ENCODE measurements at regions not wholly inside any gene's neighbourhood (a gene's known extent, or its start where the extent isn't known, plus 50 kb on each side); places are given as distances from the start of the nearest gene placed in this dataset.

- no peak overlapping the region for H3K4me3 ChIP-seq (ENCODE audit: control insufficient read depth, low read depth, low read length)
- DNase-seq (ENCODE audit: low read depth) = no peak
- TF ChIP-seq CTCF (conservative IDR thresholded peaks at IDR 0.05; ENCODE audit: control insufficient read depth, insufficient read depth, low read depth, low read length) = no peak
Observed at GRCh38 chr1:173285048-173285447, 77.9 kb upstream of the TNFSF4 start.

GRCh38 chr1:173287785-173288184, 80.7 kb upstream of the TNFSF4 start:
- DNase-seq (ENCODE audit: low read depth) = no peak
- H3K4me3 ChIP-seq (ENCODE audit: control insufficient read depth, low read depth, low read length) = no peak overlapping the region
- TF ChIP-seq CTCF (conservative IDR thresholded peaks at IDR 0.05; ENCODE audit: control insufficient read depth, insufficient read depth, low read depth, low read length) = no peak

- TF ChIP-seq CTCF (conservative IDR thresholded peaks at IDR 0.05; ENCODE audit: control insufficient read depth, insufficient read depth, low read depth, low read length) = no peak
- H3K4me3 ChIP-seq (ENCODE audit: control insufficient read depth, low read depth, low read length) = no peak overlapping the region
Observed at GRCh38 chr1:173293756-173294155, 86.6 kb upstream of the TNFSF4 start.

GRCh38 chr1:173294843-173295242, 87.7 kb upstream of the TNFSF4 start:
- peak; percentile 47 for DNase-seq (ENCODE audit: low read depth)
- TF ChIP-seq CTCF (conservative IDR thresholded peaks at IDR 0.05; ENCODE audit: control insufficient read depth, insufficient read depth, low read depth, low read length) = no peak
- no peak overlapping the region for H3K4me3 ChIP-seq (ENCODE audit: control insufficient read depth, low read depth, low read length)

More at GRCh38 chr1:173293756-173294155, 86.6 kb upstream of the TNFSF4 start:
- no peak for DNase-seq (ENCODE audit: low read depth)

GRCh38 chr1:173295391-173295790, 88.3 kb upstream of the TNFSF4 start:
- no peak for TF ChIP-seq CTCF (conservative IDR thresholded peaks at IDR 0.05; ENCODE audit: control insufficient read depth, insufficient read depth, low read depth, low read length)
- H3K4me3 ChIP-seq (ENCODE audit: control insufficient read depth, low read depth, low read length) = no peak overlapping the region
- DNase-seq (ENCODE audit: low read depth) = peak; percentile 19

GRCh38 chr1:173295995-173296394, 88.9 kb upstream of the TNFSF4 start:
- H3K4me3 ChIP-seq (ENCODE audit: control insufficient read depth, low read depth, low read length) = no peak overlapping the region
- DNase-seq (ENCODE audit: low read depth) = peak; percentile 50
- no peak for TF ChIP-seq CTCF (conservative IDR thresholded peaks at IDR 0.05; ENCODE audit: control insufficient read depth, insufficient read depth, low read depth, low read length)

- no peak for DNase-seq (ENCODE audit: low read depth)
- H3K4me3 ChIP-seq (ENCODE audit: control insufficient read depth, low read depth, low read length) = no peak overlapping the region
- no peak for TF ChIP-seq CTCF (conservative IDR thresholded peaks at IDR 0.05; ENCODE audit: control insufficient read depth, insufficient read depth, low read depth, low read length)
Observed at GRCh38 chr1:173297798-173298391, 90.8 kb upstream of the TNFSF4 start.

Measured in fibroblast of mammary gland (primary cell).